Activated CD4-positive, alpha-beta T cell treated with anti-CD3 and anti-CD28 coated beads, Interleukin-10, Interleukin-2, amounts not matched to agents 100 ng/mL and 50 ng/mL, durations not matched to agents 16 hours and 8 hours (primary cell): ENCODE measurements at regions not wholly inside any gene's neighbourhood (a gene's known extent, or its start where the extent isn't known, plus 50 kb on each side); places are given as distances from the start of the nearest gene placed in this dataset.

Experiments
- DNase-seq: peaks from one replicate; pipeline ENCODE4 v3.0.0-alpha.2; 2020

- no peak for DNase-seq
Observed at GRCh38 chr5:175282611-175283225, 161.3 kb downstream of the DRD1 start.

GRCh38 chr5:175281714-175282113 lies 162.3 kb downstream of the DRD1 start:
- DNase-seq, result no peak

- DNase-seq, result no peak
Observed at GRCh38 chr5:175281257-175281656, 162.7 kb downstream of the DRD1 start.

- no peak for DNase-seq
Observed at GRCh38 chr5:175279506-175279905, 164.5 kb downstream of the DRD1 start.

GRCh38 chr5:175275748-175276147 lies 168.2 kb downstream of the DRD1 start:
- no peak for DNase-seq

GRCh38 chr5:175275097-175275496 lies 168.9 kb downstream of the DRD1 start:
- no peak for DNase-seq

- DNase-seq, result no peak
Observed at GRCh38 chr5:175274171-175274570, 169.8 kb downstream of the DRD1 start.

- no peak for DNase-seq
Observed at GRCh38 chr5:175264406-175264805, 179.6 kb downstream of the DRD1 start.

GRCh38 chr5:175263776-175264175 lies 180.2 kb downstream of the DRD1 start:
- no peak for DNase-seq

- no peak for DNase-seq
Observed at GRCh38 chr5:175261526-175261925, 182.5 kb downstream of the DRD1 start.

- DNase-seq, result no peak
Observed at GRCh38 chr5:175261037-175261436, 182.9 kb downstream of the DRD1 start.

- DNase-seq, result no peak
Observed at GRCh38 chr5:175257847-175258194, 186.2 kb downstream of the DRD1 start.

GRCh38 chr5:175257128-175257846 lies 186.7 kb downstream of the DRD1 start:
- DNase-seq, result no peak

GRCh38 chr5:175254155-175254554 lies 189.8 kb downstream of the DRD1 start:
- DNase-seq, result no peak

GRCh38 chr5:175253597-175253996 lies 190.4 kb downstream of the DRD1 start:
- DNase-seq, result no peak

- DNase-seq, result no peak
Observed at GRCh38 chr5:175252234-175252805, 191.7 kb downstream of the DRD1 start.

GRCh38 chr5:175250426-175250825 lies 193.6 kb downstream of the DRD1 start:
- no peak for DNase-seq

- no peak for DNase-seq
Observed at GRCh38 chr5:175248416-175248905, 195.5 kb downstream of the DRD1 start.

- no peak for DNase-seq
Observed at GRCh38 chr5:175246889-175247520, 197.0 kb downstream of the DRD1 start.

- peak; percentile 75 for DNase-seq
Observed at GRCh38 chr5:175246242-175246888, 197.6 kb downstream of the DRD1 start.

- no peak for DNase-seq
Observed at GRCh38 chr5:175243441-175243840, 200.5 kb downstream of the DRD1 start.

GRCh38 chr5:175242207-175242606 lies 201.8 kb downstream of the DRD1 start:
- no peak for DNase-seq

- DNase-seq, result no peak
Observed at GRCh38 chr5:175238326-175238725, 205.7 kb downstream of the DRD1 start.
